DMS 273 treated with DMSO at 0.1 percent for 48 hours (cell line): ENCODE measurements at regions not wholly inside any gene's neighbourhood (a gene's known extent, or its start where the extent isn't known, plus 50 kb on each side); places are given as distances from the start of the nearest gene placed in this dataset.
"Not testable (repeated sequence)": the region's sequence is repeated elsewhere in the genome, so short reads cannot be mapped to it uniquely, and the experiment has no call there.

Experiments
- DNase-seq: peaks from one replicate; lab custom pipeline; 2025; lab: John Stamatoyannopoulos, UW

- DNase-seq: no peak
Observed at GRCh38 chr13:80823472-80823871, 482.5 kb upstream of the SPRY2 start.

GRCh38 chr13:80821466-80821865 lies 480.5 kb upstream of the SPRY2 start:
- no peak for DNase-seq

- DNase-seq: no peak
Observed at GRCh38 chr13:80817979-80818378, 477.1 kb upstream of the SPRY2 start.

- no peak for DNase-seq
Observed at GRCh38 chr13:80814541-80814940, 473.6 kb upstream of the SPRY2 start.

- DNase-seq: not testable (repeated sequence)
Observed at GRCh38 chr13:80810294-80810693, 469.4 kb upstream of the SPRY2 start.

- no peak for DNase-seq
Observed at GRCh38 chr13:80802946-80803345, 462.0 kb upstream of the SPRY2 start.

GRCh38 chr13:80798576-80799133 lies 457.7 kb upstream of the SPRY2 start:
- DNase-seq: no peak

- DNase-seq: no peak
Observed at GRCh38 chr13:80787604-80788003, 446.7 kb upstream of the SPRY2 start.

- peak; percentile 2 for DNase-seq
Observed at GRCh38 chr13:80783926-80784565, 443.1 kb upstream of the SPRY2 start.

GRCh38 chr13:80782441-80782840 lies 441.5 kb upstream of the SPRY2 start:
- no peak for DNase-seq

- no peak for DNase-seq
Observed at GRCh38 chr13:80778297-80778696, 437.4 kb upstream of the SPRY2 start.

GRCh38 chr13:80757694-80758093 lies 416.8 kb upstream of the SPRY2 start:
- DNase-seq: no peak

- peak; percentile 76 for DNase-seq
Observed at GRCh38 chr13:80755910-80756309, 415.0 kb upstream of the SPRY2 start.

GRCh38 chr13:80754441-80754840 lies 413.5 kb upstream of the SPRY2 start:
- no peak for DNase-seq

- DNase-seq: peak; percentile 95
Observed at GRCh38 chr13:80753866-80754265, 412.9 kb upstream of the SPRY2 start.

GRCh38 chr13:80751854-80752253 lies 410.9 kb upstream of the SPRY2 start:
- DNase-seq: no peak

GRCh38 chr13:80744147-80744914 lies 403.4 kb upstream of the SPRY2 start:
- no peak for DNase-seq

- no peak for DNase-seq
Observed at GRCh38 chr13:80742033-80742432, 401.1 kb upstream of the SPRY2 start.

GRCh38 chr13:80740071-80740470 lies 399.1 kb upstream of the SPRY2 start:
- DNase-seq: no peak

GRCh38 chr13:80737513-80737912 lies 396.6 kb upstream of the SPRY2 start:
- DNase-seq: no peak

- DNase-seq: no peak
Observed at GRCh38 chr13:80727321-80727975, 386.5 kb upstream of the SPRY2 start.

- DNase-seq: no peak
Observed at GRCh38 chr13:80726868-80727267, 385.9 kb upstream of the SPRY2 start.

- DNase-seq: no peak
Observed at GRCh38 chr13:80721689-80722088, 380.8 kb upstream of the SPRY2 start.
